HL-60/S4 (cell line): ENCODE measurements at regions not wholly inside any gene's neighbourhood (a gene's known extent, or its start where the extent isn't known, plus 50 kb on each side); places are given as distances from the start of the nearest gene placed in this dataset.
"Not testable (repeated sequence)": the region's sequence is repeated elsewhere in the genome, so short reads cannot be mapped to it uniquely, and the experiment has no call there.

Source experiments
- in situ Hi-C: fragments of 300-500 bp; cut with MboI; formaldehyde crosslinking; loops from 2 replicates; pipeline ENCODE4 v1.14.3; 2022; ENCODE audit warnings: low sequenced_read_pairs

DNA sequence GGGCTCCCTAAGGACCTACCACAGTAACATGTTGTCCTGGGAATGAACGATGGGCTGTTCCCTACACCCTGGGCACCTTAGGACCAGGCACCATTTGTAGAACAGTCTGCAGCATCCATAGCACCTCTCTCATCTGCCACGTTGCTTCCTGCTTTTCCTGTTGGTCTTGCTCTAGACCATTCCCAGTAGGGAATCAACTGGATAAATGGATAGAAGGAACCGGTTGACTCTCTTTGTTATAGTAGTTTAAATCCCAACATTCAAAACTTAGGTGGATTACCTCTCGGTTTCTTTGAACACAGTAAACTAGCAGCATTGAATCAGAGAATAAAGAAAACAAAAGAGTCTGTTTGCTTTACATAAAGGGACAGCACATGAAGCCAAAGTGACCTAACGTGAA lies 159.1 kb downstream of the HS3ST3B1 start:
- in situ Hi-C loops = no loop called here

DNA sequence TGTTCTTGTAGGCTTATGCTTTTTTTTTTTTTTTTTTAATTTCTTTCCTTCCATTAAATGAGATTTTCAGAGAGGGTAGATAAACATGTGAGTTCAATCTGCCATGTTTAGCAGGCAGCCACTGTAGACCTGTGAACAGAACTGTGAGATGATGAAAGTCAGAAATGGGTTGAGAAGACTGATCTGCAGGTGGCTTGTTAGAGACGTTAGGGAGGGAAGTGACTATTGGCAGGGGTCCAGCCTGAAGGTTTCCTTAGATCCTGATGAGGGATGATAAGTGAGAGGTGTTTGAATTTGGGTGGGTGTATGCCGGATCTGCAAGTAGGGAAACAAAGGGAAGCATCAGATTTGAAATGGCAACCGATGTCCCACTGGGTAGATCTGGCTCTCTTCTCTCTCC lies 157.8 kb downstream of the HS3ST3B1 start:
- in situ Hi-C loops = no loop called here

DNA sequence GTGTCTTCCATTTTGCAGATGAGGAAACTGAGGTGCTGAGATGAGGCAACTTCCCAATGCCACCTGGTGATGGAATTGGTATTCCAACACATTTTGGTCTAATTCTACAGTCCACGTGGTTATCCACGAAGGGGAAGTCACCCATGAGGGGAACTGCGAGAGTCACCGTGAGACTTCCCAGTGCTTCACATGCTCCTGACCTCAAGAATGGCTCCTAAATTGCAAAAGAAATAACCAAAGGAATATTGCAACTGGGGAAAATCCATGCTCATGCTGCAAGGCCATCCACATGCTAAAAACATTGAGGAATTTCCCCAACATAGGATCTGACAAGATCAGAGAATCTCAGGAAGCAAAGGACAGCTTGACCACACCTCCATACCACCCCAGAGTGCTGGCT lies 153.9 kb downstream of the HS3ST3B1 start:
- in situ Hi-C loops = no loop called here

DNA sequence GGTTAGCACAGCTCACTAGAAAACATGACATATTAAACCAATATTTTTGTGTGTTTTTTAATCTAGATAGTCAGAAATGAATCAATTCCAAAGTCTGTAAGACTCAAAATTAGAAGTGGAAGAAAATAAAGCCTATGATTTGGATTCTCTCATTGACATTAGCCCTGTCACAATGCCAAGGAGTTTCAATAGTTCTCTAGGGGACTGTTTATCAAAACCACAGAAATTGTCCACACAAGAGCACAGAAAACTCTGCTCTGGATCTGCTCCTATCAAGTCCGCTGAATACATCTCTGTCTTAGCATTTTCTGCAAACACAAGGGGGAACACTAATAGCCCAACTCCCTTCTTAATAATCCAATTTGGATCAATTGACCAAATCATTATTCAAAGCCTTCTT lies 152.0 kb downstream of the HS3ST3B1 start:
- in situ Hi-C loops = no loop called here

DNA sequence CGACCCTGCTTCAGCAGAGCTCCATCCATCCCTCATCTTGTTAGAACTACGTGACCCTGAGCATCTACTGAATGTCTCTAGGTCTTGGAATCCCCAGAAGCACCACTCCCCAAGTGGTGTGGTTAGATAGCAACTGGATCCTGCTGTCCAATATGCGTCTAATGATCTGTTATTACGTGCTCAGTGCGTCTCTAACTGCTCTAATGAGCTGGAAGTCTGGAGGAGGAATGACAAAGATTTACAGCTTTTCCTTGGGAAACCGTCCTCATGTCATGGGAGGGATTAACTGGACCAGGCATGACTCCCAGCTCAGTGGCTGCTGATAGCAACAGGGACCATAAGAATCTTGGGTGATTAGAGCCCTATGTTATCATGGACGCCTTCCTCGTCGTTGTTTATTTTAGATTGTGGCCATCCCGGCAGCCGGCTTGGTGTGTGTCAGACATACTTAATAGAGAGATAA lies 150.9 kb downstream of the HS3ST3B1 start:
- in situ Hi-C loops = no loop called here

DNA sequence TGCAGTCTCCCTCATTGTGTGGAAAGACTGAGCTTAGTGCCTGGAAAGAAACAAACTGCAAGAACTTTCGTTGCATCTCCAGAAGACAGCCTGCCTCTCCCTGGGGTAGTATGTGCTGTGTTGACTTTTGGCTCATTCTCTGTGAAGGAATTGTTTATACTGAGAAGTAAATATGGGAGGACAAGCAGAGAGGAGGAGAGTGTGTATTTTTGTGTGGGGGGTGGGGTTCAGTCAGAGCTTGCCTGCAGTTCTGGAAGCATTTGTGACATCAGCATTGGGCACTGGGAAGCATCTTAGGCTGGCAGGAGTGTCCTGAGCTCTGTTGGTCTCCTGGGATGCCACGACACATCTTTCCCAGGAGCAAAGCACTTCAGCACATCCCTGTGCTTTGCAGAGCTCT lies 147.9 kb downstream of the HS3ST3B1 start:
- in situ Hi-C loops = no loop called here

DNA sequence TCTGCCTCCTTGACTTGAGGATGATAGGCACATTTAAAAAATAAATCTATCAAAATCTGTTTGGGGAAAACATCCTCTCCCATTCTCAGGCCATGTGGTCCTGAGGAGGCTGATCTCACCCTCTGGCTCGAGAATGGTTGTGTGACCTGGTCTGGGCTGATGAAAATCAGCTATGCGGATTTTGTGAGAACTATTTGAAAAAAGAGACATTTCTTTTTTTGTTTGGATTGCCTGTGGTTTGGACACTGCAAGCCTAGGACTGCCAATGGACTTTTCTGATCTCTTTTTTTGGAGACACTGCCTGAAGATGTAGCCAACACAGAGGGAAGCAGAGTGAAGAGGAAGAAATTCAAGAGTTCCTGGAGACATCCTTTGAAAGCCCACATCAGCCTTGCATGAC lies 145.9 kb downstream of the HS3ST3B1 start:
- in situ Hi-C loops = no loop called here

DNA sequence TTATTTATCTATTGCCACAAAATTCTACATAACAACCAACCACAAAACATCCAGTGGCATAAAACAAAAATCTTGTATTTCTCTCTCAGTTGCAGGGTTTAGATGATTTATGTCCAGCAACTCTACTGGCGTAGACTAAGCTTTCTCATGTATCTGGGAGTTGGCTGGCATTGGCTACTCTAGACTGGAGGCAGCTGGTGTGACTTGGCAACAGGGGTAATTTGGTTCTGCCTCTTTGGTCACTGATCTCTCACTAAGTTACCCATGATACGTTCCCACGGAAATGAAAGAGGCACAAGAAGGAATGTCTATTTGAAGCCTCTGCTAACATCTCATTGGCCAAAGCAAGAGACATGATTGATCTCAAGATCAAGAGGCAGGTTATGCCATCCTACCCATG lies 144.0 kb downstream of the HS3ST3B1 start:
- in situ Hi-C loops = no loop called here

DNA sequence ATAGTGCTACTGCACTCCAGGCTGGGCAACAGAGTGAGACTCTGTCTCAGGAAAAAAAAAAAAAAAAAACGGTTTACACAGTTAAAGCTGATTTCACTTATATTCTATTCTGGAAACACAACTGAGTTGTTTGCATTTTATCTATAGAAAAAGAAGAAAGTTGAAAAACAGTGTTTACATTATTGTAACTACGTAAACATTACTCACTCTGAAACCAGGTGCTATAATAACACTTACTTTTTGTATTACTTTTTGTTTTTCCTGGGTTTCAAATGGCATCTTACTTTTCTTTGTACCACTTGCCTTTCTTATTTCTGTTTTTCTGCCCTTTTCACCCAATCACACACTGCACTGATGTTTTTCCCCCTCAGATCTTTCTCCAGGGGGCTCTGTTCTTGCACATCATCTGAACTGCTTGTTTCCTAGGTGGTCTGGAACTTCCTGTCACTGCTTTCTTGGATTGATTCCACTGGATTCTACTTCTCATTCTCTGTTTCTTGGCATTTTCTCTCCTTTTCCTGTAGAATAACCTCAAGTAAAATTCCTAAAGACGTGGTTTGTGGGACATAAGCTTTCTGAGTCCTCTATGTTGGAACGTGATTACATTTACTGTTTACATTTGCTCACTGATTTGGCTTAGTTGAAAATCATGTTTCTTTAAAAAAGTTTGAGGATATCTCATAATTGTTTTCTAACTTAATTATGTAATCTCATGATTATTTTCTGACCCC lies 142.1 kb downstream of the HS3ST3B1 start:
- in situ Hi-C loops = no loop called here

DNA sequence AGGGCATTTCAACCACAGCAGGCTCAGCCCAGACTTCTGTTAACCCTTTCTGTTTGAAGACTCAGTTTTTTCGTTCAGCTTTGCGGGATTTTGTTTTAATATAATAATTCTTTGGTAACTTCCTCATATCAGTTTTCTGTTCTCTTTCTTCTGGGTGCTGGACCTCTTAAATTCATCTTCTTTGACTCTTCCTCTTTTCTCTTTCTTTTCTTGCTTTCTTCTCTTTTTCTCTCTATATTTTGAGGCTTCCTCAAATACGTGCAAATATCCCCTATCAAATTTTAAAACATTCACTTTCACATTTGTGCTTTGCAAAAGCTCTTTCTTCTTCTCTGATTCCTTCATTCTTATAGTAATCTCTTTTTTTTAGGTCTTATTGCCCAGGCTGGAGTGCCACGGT lies 136.3 kb downstream of the HS3ST3B1 start:
- in situ Hi-C loops = no loop called here

DNA sequence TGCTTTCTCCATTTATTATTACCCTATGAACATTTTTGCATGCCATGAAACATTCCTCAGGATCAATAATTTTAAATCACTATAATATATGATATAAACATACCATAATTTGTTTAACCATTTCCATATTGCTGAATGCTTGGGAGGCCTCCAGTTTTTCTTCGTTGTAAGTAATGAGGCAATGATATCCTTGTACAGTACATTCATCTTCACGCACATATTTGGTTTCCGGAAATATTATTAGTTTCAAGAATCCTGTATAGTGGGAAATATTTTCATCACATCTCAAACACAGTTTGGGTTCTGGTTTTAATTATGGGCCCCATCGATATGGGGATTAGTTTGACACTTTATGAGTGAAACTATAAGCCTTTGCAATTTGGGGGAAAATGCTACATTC lies 135.4 kb downstream of the HS3ST3B1 start:
- in situ Hi-C loops = no loop called here

DNA sequence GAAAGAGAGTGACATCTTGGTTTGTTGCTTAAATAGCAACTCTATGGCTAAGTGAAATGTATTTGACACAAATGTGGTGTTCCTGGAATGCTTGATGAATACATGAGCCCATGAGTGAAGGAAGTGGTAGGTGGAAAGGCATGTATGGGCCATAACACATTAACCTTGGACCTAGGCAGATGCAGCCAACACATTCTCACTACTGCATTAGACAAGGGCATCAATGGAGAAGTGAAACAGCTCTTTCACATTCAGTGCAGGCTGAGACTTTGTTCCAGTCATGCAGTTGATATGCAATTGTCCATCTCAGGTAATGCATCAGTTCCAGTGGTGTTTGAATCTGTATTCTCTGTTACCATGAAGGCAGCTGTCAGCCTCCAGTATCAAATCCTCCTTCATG lies 133.6 kb downstream of the HS3ST3B1 start:
- in situ Hi-C loops = no loop called here

DNA sequence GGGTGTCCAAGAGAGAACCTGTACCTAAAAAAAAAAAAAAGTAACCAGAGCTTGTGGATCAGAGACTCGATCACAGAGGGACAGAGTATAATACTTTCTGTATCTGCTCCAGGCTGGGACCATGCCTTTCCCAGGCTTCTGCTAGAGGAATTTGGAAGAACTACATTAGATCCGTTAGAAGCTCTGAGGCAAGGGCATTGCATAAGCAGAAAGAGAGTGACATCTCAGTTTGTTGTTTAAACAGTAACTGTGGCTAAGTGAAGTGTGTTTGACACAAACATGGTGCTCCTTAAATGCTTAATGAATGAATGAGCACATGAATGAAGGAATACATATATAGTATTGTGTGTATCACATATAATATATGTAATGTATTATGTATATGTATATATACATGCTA lies 131.2 kb downstream of the HS3ST3B1 start:
- in situ Hi-C loops = no loop called here

DNA sequence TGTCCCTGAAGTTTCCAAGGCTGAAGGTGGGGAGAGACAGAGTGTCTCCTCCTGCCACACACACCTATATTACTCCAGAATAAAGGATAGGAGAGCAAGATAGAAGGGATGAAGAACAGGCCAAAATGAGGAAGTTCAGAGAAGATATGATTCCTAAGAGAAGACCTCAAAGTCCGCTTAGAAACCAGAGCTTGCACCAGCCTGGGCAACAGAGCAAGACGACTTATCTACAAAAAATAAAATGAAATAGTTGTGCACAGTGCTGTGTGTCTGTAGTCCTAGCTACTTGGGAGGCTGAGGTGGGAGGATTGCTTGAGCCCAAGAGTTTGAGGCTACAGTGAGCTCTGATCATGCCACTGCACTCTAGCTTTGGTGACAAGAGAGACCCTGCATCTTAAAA lies 128.2 kb downstream of the HS3ST3B1 start:
- in situ Hi-C loops = no loop called here

DNA sequence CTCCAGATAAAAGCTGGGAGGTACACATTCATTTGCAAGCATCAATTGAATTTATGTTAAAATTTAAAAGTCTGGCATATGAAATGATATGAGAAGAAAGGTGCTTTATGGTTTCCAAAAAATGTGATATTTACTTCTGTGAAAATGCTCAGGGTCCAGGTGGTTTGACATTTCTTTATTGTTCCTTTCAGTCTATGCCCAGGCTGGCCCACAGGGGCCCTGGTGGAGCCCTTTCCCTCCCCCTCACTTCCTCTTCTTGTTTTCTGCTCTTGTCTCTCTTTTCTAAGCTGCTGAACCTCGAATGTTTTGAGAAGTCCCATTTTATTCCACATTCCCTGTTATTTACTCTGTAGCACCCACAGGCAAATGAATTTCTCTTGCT lies 127.8 kb downstream of the HS3ST3B1 start:
- in situ Hi-C loops = no loop called here

DNA sequence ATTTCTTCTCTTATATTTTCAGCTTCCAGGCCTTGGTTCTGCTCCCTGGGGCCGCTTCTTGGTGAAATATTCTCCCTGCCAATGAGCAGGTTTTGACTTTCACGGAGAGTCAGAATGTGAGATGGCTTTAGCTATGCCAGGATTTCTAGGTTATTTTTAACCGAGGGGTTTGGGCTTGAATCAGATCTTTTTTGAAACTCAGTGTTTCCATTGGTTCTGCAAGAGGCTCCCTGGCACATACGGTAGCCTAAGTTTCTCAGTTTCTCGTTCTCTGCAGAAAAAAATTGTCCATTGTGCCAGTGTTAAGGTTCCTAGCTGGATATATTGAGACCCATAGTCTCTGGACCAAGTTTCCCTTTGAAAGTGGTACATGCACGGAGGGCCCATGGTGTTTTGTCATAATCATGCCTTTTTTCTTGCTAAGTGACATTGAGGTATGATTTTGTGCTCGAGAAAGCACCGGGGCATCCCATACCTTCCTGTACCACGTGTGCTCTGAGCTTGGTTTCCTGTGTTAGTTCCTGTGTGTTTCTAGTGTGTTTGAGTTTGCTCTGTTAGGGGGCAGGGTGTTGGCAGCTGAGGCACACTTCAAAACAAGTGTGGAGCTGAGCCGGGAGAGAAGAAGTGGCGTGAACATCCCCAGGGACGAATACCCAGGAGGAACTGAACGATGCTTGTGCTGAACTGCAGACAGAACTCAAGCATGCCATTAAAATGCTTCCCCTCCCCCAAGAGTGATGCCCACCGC lies 127.2 kb downstream of the HS3ST3B1 start:
- in situ Hi-C loops = no loop called here

DNA sequence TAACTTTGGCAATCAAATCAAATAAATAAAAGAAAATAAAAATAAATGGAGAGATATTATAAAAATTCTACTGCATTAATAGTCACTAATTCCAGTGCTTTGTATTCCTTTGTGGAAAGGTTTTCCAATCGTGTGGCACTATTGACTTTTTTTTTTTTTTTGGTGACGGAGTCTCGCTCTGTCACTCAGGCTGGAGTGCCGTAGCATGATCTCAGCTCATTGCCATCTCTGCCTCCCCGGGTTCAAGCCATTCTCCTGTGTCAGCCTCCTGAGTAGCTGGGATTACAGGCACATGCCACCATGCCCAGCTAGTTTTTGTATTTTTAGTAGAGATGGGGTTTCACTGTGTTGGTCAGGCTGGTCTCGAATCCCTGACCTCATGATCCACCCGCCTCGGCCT lies 122.3 kb downstream of the HS3ST3B1 start:
- in situ Hi-C loops = not testable (repeated sequence)

DNA sequence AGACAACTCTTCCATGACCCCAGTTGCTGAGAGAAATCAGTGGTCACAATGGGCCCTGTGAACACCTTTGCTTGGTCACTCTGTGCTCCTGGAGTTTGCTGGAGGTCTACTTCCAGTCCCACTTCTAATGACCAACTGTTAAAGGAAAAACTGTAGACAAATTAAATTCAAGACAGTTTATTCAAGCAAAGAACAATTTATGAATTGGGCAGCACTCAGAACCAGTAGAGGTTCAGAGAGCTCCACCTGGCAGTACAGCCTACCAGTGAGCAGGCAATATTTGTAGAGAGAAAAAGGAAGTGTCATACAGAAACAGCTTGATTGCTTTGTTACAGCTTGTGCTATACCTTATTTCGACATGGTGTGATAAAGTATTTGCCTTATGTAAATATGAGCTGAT lies 116.5 kb downstream of the HS3ST3B1 start:
- in situ Hi-C loops = no loop called here

DNA sequence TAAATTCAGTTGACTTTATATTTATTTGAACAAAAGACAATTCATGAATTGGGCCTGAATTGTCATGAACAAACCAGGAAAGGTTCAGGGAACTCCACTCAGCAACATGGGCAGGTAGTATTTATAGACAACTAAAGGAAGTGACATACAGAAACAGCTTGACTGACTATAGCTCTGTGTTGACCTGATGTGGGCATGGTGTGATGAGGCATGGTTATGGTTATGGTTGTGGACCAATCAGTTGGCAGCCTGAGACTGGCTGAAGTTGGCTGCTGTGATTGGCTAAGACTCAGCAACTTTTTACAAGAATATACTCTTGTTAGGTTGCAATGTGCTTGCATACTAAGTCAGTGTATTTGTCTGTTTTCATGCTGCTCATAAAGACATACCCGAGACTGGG lies 108.4 kb downstream of the HS3ST3B1 start:
- in situ Hi-C loops = no loop called here

DNA sequence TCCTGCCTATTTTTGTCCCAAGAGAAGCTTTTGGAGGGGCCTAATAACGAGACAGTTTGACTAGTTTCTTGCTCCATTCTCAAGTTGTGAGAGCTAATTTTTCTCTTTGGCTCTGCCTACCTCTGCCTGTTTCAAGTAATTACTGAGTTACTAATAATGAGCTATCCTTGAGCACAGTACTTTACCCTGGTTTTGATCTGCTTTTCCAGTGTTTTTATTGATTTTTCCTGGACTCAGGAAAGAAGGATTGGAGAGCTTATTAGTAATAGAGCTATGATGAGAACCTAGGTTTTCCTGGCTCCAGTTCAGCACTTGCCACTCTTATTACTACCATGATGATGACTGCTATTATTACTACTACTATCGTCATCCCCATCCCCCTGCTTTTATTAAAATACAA lies 106.7 kb downstream of the HS3ST3B1 start:
- in situ Hi-C loops = no loop called here

DNA sequence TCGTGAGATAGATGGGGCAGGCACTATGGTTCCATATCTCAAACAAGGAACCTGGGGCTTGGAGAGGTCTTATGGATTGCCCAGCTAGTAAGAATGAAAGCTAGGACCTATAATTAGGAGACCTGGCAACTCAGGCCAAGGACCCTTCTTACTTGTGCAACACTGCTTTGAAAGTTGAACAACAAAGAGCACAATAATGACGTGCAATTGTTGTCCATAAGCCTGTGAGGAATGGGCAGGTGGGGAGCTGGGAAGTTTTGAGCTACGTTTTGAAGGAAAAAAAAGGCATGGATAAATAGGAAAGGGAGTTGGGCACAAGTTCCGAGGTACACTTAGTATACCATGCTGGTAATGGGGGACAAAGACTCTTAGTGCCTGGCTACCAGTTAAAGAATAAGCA lies 104.3 kb downstream of the HS3ST3B1 start:
- in situ Hi-C loops = no loop called here
